HepG2 (cell line): ENCODE measurements at regions not wholly inside any gene's neighbourhood (a gene's known extent, or its start where the extent isn't known, plus 50 kb on each side); places are given as distances from the start of the nearest gene placed in this dataset.

ENCODE experiments used
- SP140L ChIP-seq: sonication (generic); formaldehyde crosslinking; IDR thresholded peaks from 2 replicates; pipeline ENCODE4 v1.4.0; 2020; ENCODE audit warnings: missing genetic modification reagents, borderline replicate concordance
- ZNF232 ChIP-seq: sonication (generic); formaldehyde crosslinking; IDR thresholded peaks from 2 replicates; pipeline ENCODE4 v1.4.0; 2020; ENCODE audit warnings: missing genetic modification reagents, borderline replicate concordance
- TF ChIP-seq, protein P1 (sequence below): sonication (generic); formaldehyde crosslinking; IDR thresholded peaks from 2 replicates; pipeline ENCODE4 v1.4.0; 2020; ENCODE audit warnings: missing genetic modification reagents

DNA sequence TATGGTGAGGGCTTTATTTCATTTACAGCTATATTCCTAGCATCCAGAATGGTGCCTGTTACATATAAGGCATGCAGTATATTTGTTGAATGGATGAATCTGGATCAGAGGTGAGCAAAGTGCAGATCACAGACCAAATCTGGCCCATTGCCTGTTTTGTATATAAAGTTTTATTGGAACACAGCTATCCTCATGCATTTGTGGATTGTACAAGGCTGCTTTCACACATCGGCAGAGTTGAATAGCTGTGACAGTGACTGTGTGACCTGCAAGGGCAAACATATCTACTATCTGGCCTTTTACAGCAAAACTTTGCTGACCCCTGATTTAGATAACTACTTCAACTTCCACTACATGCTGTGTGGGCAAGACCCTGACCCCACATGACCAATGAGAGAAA, 54.0 kb upstream of the MRPS6 start:
- TF ChIP-seq SP140L (CRISPR knock-in tag) = no peak
- no peak for TF ChIP-seq ZNF232 (CRISPR knock-in tag)
- TF ChIP-seq, protein P1, sequence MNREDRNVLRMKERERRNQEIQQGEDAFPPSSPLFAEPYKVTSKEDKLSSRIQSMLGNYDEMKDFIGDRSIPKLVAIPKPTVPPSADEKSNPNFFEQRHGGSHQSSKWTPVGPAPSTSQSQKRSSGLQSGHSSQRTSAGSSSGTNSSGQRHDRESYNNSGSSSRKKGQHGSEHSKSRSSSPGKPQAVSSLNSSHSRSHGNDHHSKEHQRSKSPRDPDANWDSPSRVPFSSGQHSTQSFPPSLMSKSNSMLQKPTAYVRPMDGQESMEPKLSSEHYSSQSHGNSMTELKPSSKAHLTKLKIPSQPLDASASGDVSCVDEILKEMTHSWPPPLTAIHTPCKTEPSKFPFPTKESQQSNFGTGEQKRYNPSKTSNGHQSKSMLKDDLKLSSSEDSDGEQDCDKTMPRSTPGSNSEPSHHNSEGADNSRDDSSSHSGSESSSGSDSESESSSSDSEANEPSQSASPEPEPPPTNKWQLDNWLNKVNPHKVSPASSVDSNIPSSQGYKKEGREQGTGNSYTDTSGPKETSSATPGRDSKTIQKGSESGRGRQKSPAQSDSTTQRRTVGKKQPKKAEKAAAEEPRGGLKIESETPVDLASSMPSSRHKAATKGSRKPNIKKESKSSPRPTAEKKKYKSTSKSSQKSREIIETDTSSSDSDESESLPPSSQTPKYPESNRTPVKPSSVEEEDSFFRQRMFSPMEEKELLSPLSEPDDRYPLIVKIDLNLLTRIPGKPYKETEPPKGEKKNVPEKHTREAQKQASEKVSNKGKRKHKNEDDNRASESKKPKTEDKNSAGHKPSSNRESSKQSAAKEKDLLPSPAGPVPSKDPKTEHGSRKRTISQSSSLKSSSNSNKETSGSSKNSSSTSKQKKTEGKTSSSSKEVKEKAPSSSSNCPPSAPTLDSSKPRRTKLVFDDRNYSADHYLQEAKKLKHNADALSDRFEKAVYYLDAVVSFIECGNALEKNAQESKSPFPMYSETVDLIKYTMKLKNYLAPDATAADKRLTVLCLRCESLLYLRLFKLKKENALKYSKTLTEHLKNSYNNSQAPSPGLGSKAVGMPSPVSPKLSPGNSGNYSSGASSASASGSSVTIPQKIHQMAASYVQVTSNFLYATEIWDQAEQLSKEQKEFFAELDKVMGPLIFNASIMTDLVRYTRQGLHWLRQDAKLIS (CRISPR knock-in tag) = no peak
